Tibial nerve (tissue), 4 donors: ENCODE measurements at regions not wholly inside any gene's neighbourhood (a gene's known extent, or its start where the extent isn't known, plus 50 kb on each side); places are given as distances from the start of the nearest gene placed in this dataset.

Experiments used
- CTCF ChIP-seq, 5 experiments: fragments of 200-600 bp in 3 of 5; fragments of 450-650 bp in 2 of 5; sonication (generic) in 3 of 5; IDR thresholded peaks; one replicate each; pipeline ENCODE4 v1.5.1; 2016 to 2019; ENCODE audit warnings: antibody characterized with exemption in 5 of 5, mild to moderate bottlenecking in 3 of 5, moderate library complexity in 2 of 5
- EP300 ChIP-seq, 2 donors: sonication (generic); formaldehyde crosslinking; IDR thresholded peaks; one replicate each; pipeline ENCODE4 v1.6.1; 2017; ENCODE audit warnings: antibody characterized with exemption in 2 of 2, mild to moderate bottlenecking in 1 of 2
- POLR2A ChIP-seq, 2 donors: fragments of 450-650 bp; IDR thresholded peaks; one replicate each; pipeline ENCODE4 v1.6.1; 2017; ENCODE audit warnings: antibody characterized with exemption in 2 of 2, mild to moderate bottlenecking in 2 of 2, moderate library complexity in 2 of 2

- no peak for TF ChIP-seq CTCF (IDR thresholded peaks at IDR 0.05)
- no peak for TF ChIP-seq POLR2A (IDR thresholded peaks at IDR 0.05)
- no peak for TF ChIP-seq EP300 (IDR thresholded peaks at IDR 0.05)
These were observed 144.3 kb upstream of the NDST3 start for GRCh38 chr4:117889978-117890377.
